AG09319 (cell line): ENCODE measurements at regions not wholly inside any gene's neighbourhood (a gene's known extent, or its start where the extent isn't known, plus 50 kb on each side); places are given as distances from the start of the nearest gene placed in this dataset.
A peak's percentile ranks its signal among the peaks of the same experiment; 100 is the strongest.

Experiments
- DNase-seq: peaks from one replicate; pipeline ENCODE4 v3.0.0-alpha.2; 2010; ENCODE audit warnings: low read depth; ENCODE audit errors: extremely low read depth
- TF ChIP-seq, protein P1 (sequence below): IDR thresholded peaks from 2 replicates; pipeline ENCODE4 v1.5.1; 2011; ENCODE audit warnings: low read depth, mild to moderate bottlenecking, inconsistent platforms, low read length, moderate library complexity

GRCh38 chr2:48107326-48107925, 201.1 kb upstream of the FBXO11 start:
- peak; percentile 27 for DNase-seq
- TF ChIP-seq, protein P1, sequence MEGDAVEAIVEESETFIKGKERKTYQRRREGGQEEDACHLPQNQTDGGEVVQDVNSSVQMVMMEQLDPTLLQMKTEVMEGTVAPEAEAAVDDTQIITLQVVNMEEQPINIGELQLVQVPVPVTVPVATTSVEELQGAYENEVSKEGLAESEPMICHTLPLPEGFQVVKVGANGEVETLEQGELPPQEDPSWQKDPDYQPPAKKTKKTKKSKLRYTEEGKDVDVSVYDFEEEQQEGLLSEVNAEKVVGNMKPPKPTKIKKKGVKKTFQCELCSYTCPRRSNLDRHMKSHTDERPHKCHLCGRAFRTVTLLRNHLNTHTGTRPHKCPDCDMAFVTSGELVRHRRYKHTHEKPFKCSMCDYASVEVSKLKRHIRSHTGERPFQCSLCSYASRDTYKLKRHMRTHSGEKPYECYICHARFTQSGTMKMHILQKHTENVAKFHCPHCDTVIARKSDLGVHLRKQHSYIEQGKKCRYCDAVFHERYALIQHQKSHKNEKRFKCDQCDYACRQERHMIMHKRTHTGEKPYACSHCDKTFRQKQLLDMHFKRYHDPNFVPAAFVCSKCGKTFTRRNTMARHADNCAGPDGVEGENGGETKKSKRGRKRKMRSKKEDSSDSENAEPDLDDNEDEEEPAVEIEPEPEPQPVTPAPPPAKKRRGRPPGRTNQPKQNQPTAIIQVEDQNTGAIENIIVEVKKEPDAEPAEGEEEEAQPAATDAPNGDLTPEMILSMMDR, result peak; percentile 5; the same call in 1 of the 2 replicates

- DNase-seq, result no peak
- TF ChIP-seq, protein P1, result no peak
Measured at GRCh38 chr2:48108455-48108854, 202.2 kb upstream of the FBXO11 start.

DNA sequence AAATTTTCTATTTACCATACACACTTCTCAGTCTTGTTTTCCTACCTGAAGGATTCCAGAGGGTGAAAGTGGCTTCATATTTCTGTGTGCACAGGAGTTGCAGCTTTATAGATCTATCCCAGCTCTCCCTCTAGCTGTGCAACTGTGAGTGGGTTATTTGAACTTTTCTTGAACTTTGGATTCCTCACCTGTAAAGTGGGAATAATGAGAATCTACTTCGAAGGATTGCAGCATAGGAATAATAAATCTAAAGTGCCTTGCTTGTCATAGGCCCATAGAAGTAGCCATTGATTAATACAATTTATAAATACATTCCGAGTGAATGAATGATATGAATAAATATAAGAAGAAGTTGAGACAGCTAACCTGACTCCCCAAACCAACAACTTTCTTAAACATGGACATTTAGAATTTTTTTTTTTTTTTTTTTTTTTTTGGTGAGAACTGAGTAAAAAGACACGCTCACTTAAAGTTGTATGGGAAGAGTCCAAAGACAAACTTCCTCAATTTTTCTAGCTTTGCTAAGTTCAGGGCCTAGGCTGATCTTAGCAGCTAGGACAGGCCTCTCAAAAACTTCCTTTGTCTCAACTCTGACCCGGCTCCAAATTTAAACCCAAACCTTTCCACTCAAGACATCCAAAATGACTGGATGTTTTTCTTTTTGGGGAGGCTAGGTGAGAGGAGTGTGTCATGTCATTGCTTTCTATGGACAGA, 203.3 kb upstream of the FBXO11 start:
- TF ChIP-seq, protein P1, result no peak
- no peak for DNase-seq

- TF ChIP-seq, protein P1, result no peak
- no peak for DNase-seq
Measured at GRCh38 chr2:48110492-48110891, 204.0 kb upstream of the FOXN2 start.

DNA sequence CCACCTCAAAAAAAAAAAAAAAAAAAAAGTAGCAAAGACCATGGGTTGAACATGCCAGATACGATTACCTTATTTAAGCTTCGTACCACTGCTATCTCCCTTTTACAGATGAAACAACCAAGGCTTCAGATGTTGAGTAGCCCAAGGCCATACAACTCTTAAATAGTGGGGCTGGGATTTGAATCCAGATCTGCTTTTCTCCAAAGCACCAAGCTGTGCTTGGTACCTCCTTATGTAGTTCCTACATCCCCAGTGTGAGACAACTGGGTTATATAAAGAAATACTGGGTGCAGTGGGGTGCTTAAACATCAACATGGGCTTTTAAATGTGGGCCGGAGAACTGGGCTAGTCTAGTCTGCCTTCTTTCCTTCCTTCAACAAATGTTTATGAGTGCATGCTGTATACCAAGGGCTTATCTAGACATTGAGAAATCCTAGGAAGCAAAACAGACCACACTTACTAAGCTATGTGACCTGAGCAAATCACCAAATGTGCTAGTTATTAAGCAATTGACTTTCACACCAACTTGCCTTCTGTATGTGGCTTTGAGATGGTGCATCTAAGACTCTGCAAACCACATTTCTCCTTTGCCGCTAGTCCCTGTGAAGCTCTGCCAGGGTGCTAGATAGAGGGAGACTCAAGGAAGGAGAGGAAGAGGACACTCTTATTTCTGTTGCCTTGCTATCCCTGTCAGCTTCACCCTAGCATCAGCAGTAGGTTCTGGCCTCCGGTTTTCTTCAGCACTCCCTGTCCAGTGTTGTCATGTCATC, 201.4 kb upstream of the FOXN2 start:
- no peak for DNase-seq
- TF ChIP-seq, protein P1, result no peak

GRCh38 chr2:48113767-48114166, 200.7 kb upstream of the FOXN2 start:
- TF ChIP-seq, protein P1, result no peak
- no peak for DNase-seq

- no peak for DNase-seq
- TF ChIP-seq, protein P1, result no peak
Measured at GRCh38 chr2:48114256-48114655, 200.2 kb upstream of the FOXN2 start.
